NT2/D1 (cell line): ENCODE measurements at regions not wholly inside any gene's neighbourhood (a gene's known extent, or its start where the extent isn't known, plus 50 kb on each side); places are given as distances from the start of the nearest gene placed in this dataset.

ENCODE experiments used
- SUZ12 ChIP-seq: IDR thresholded peaks from 2 replicates; pipeline ENCODE4 v1.6.1; 2011; ENCODE audit not compliant: insufficient read length, insufficient read depth; ENCODE audit errors: extremely low read depth
- YY1 ChIP-seq: IDR thresholded peaks from 2 replicates; pipeline ENCODE4 v1.6.1; 2011; ENCODE audit not compliant: insufficient read length, insufficient read depth
- ZNF274 ChIP-seq: IDR thresholded peaks from 2 replicates; pipeline ENCODE4 v1.6.1; 2011; ENCODE audit warnings: mild to moderate bottlenecking, low read depth, low read length

- TF ChIP-seq YY1, result no peak
- no peak for TF ChIP-seq ZNF274
- no peak for TF ChIP-seq SUZ12
Observed at GRCh38 chr11:35088676-35089075, 50.3 kb upstream of the CD44 start.
